ENCODE measurements at regions not wholly inside any gene's neighbourhood (a gene's known extent, or its start where the extent isn't known, plus 50 kb on each side); places are given as distances from the start of the nearest gene placed in this dataset.

DNA sequence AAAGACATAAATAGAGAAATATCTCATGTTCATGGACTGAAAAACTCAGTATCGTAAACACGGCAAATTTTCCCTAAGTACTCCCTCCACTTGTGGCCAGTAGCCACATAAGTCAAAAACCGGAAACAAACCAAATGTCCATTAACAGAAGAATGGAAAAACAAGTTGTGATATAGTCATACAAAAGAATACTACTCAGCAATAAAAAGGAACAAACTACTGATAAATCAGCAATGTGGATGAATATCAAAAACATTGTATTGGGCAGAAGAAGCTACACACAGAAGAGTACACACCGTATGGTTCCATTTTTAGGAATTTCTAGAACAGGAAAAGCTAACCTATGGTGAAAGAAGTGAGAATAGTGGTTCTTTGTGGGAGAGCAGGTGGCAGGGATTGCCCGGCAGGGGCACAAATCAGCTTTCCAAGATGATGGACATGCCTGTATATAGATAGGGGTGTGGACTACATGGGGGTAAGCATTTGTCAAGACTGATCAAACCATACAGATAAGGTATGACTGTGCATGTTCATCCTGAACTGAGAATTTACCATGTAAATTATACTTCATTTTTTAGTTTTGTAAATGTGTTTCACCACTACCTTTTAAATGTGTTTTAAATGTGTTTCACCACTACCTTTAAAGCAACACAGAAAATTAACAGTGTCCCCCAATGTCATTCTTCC lies 172.8 kb upstream of the CDH5 start:
- TF ChIP-seq, protein P1, sequence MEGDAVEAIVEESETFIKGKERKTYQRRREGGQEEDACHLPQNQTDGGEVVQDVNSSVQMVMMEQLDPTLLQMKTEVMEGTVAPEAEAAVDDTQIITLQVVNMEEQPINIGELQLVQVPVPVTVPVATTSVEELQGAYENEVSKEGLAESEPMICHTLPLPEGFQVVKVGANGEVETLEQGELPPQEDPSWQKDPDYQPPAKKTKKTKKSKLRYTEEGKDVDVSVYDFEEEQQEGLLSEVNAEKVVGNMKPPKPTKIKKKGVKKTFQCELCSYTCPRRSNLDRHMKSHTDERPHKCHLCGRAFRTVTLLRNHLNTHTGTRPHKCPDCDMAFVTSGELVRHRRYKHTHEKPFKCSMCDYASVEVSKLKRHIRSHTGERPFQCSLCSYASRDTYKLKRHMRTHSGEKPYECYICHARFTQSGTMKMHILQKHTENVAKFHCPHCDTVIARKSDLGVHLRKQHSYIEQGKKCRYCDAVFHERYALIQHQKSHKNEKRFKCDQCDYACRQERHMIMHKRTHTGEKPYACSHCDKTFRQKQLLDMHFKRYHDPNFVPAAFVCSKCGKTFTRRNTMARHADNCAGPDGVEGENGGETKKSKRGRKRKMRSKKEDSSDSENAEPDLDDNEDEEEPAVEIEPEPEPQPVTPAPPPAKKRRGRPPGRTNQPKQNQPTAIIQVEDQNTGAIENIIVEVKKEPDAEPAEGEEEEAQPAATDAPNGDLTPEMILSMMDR (conservative IDR thresholded peaks at IDR 0.05; ENCODE audit: low read depth, low read length), result no peak
- TF ChIP-seq EZH2 (IDR thresholded peaks at IDR 0.05; ENCODE audit: low read length, unreplicated experiment) (no peak), EZH2phosphoT487 (IDR thresholded peaks at IDR 0.05; ENCODE audit: borderline replicate concordance, low read length) (no peak)
